Fibroblast of lung (primary cell): ENCODE measurements at regions not wholly inside any gene's neighbourhood (a gene's known extent, or its start where the extent isn't known, plus 50 kb on each side); places are given as distances from the start of the nearest gene placed in this dataset.

Source experiments
- EZH2 ChIP-seq: IDR thresholded peaks from 2 replicates; pipeline ENCODE4 v1.5.1; 2012; ENCODE audit warnings: low read length, control low read depth, mild to moderate bottlenecking; ENCODE audit errors: missing control alignments
- TF ChIP-seq, protein P1 (sequence below), 2 donors: IDR thresholded peaks in 1 of 2; conservative IDR thresholded peaks in 1 of 2; 1 replicate in 1 of 2; 2 replicates in 1 of 2; pipeline ENCODE4 v1.5.1; 2011 to 2012; ENCODE audit warnings: low read length in 2 of 2, control low read depth in 1 of 2, inconsistent platforms in 1 of 2, low read depth in 1 of 2, mild to moderate bottlenecking in 1 of 2

DNA sequence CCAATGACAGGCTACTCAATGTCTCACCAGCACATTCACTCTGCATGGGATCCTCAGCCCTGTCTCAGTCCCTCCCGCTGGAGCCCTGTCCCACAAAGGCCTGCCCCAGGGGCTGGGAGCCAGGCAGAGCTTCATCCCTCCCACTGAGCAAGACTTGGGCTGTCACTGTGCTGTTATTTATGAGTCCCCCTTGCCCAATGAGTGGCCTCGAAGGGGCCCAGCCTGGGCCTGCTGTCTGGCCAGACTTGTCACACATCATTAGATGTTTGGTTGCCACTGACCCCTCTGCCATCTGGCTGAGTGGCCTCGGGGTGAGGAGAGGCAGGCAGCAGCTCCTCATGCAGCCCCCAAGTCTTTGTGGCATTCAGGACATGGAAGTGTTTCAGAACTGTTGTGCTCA, 330.6 kb upstream of the SKOR2 start:
- TF ChIP-seq, protein P1, sequence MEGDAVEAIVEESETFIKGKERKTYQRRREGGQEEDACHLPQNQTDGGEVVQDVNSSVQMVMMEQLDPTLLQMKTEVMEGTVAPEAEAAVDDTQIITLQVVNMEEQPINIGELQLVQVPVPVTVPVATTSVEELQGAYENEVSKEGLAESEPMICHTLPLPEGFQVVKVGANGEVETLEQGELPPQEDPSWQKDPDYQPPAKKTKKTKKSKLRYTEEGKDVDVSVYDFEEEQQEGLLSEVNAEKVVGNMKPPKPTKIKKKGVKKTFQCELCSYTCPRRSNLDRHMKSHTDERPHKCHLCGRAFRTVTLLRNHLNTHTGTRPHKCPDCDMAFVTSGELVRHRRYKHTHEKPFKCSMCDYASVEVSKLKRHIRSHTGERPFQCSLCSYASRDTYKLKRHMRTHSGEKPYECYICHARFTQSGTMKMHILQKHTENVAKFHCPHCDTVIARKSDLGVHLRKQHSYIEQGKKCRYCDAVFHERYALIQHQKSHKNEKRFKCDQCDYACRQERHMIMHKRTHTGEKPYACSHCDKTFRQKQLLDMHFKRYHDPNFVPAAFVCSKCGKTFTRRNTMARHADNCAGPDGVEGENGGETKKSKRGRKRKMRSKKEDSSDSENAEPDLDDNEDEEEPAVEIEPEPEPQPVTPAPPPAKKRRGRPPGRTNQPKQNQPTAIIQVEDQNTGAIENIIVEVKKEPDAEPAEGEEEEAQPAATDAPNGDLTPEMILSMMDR (conservative IDR thresholded peaks at IDR 0.05 in 1 of 2, IDR thresholded peaks at IDR 0.05 in 1 of 2; ENCODE audit: low read depth in 1 of 2, low read length in 2 of 2): no peak
- no peak for TF ChIP-seq EZH2
